HUES48 (cell line): ENCODE measurements at regions not wholly inside any gene's neighbourhood (a gene's known extent, or its start where the extent isn't known, plus 50 kb on each side); places are given as distances from the start of the nearest gene placed in this dataset.

Source experiments
- H3K27ac ChIP-seq: one replicate; pipeline ENCODE4 v1.7.0; 2013; ENCODE audit warnings: low read depth, low read length, inconsistent platforms
- H3K27me3 ChIP-seq: 2 replicates; pipeline ENCODE4 v1.6.1; 2013; ENCODE audit warnings: mild to moderate bottlenecking, low read length; ENCODE audit not compliant: control insufficient read depth, insufficient read depth
- H3K36me3 ChIP-seq: 2 replicates; pipeline ENCODE4 v1.6.1; 2013; ENCODE audit warnings: low read length; ENCODE audit not compliant: control insufficient read depth, insufficient read depth
- H3K4me1 ChIP-seq: 2 replicates; pipeline ENCODE4 v1.6.1; 2013; ENCODE audit warnings: mild to moderate bottlenecking, low read length; ENCODE audit not compliant: control insufficient read depth, insufficient read depth
- H3K4me3 ChIP-seq: 2 replicates; pipeline ENCODE4 v1.5.1; 2013; ENCODE audit warnings: mild to moderate bottlenecking, low read depth, low read length
- H3K9ac ChIP-seq: 2 replicates; pipeline ENCODE4 v1.6.1; 2013; ENCODE audit warnings: mild to moderate bottlenecking, low read depth, low read length, moderate library complexity
- H3K9me3 ChIP-seq: 2 replicates; pipeline ENCODE4 v1.6.1; 2013; ENCODE audit warnings: low read length; ENCODE audit not compliant: control insufficient read depth, insufficient read depth

- no peak overlapping the region for H3K27ac ChIP-seq
- no peaks in the 10 kb centered on the region for H3K27me3 ChIP-seq
- H3K9ac ChIP-seq, result no peak overlapping the region
- no peak overlapping the region for H3K4me3 ChIP-seq
- H3K9me3 ChIP-seq, result no peaks in the 10 kb centered on the region
- no peaks in the 10 kb centered on the region for H3K36me3 ChIP-seq
- H3K4me1 ChIP-seq, result peaks cover 3% of the 10 kb centered on the region; the same call in 1 of the 2 replicates
Measured at GRCh38 chr1:110765640-110766335, 91.0 kb upstream of the KCNA3 start.

DNA sequence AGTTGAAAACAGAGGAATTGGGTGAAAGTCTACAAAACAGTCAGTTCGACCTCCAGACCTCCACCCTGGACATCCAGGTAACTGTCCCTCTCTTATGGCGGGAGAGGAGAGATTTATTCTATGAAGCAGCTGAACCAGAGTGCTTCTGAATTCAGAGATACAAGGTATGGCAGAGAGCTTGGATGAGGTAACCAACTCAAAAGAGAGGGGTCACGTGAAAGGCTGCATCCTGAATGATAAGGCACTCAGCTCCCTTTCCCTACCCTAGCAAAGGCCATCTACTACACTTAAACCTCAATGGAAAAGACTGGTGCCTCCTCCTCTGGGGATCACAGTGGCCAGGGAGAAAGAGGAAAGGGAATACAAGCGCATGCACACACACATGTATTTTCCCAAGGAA is 88.4 kb upstream of the KCNA3 start:
- Histone ChIP-seq H3K4me1 (peaks cover 3% of the 10 kb centered on the region; the same call in 1 of the 2 replicates), H3K27me3 (no peaks in the 10 kb centered on the region), H3K9ac (no peak overlapping the region), H3K9me3 (no peaks in the 10 kb centered on the region), H3K36me3 (no peaks in the 10 kb centered on the region), H3K27ac (no peak overlapping the region), H3K4me3 (no peak overlapping the region)

DNA sequence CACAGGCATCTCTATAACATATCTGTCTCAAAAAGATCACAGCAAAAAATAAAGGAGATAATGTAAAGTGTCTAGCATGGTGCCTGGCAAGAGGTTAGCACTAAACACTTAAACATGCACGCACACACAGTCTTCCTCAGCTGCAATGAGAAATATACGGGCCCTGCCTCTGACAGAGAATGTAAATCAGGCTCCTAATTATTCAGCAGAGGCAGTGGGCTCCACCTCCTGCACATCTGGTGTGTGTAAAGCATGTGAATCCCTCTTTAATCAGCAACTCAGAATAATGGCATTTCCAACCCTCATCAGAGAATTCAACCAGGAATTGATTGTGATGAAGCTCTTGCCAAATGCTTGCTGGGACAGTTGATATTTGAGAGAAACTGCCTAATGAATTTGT is 85.6 kb upstream of the KCNA3 start:
- no peak overlapping the region for H3K4me3 ChIP-seq
- no peak overlapping the region for H3K9ac ChIP-seq
- no peaks in the 10 kb centered on the region for H3K9me3 ChIP-seq
- no peaks in the 10 kb centered on the region for H3K36me3 ChIP-seq
- no peaks in the 10 kb centered on the region for H3K4me1 ChIP-seq
- no peaks in the 10 kb centered on the region for H3K27me3 ChIP-seq
- no peak overlapping the region for H3K27ac ChIP-seq

- H3K36me3 ChIP-seq, result no peaks in the 10 kb centered on the region
- H3K9me3 ChIP-seq, result no peaks in the 10 kb centered on the region
- no peaks in the 10 kb centered on the region for H3K27me3 ChIP-seq
- H3K4me1 ChIP-seq, result peaks cover 24% of the 10 kb centered on the region
- H3K4me3 ChIP-seq, result no peak overlapping the region
- no peak overlapping the region for H3K27ac ChIP-seq
- H3K9ac ChIP-seq, result no peak overlapping the region
Measured at GRCh38 chr1:110756506-110756905, 81.8 kb upstream of the KCNA3 start.

DNA sequence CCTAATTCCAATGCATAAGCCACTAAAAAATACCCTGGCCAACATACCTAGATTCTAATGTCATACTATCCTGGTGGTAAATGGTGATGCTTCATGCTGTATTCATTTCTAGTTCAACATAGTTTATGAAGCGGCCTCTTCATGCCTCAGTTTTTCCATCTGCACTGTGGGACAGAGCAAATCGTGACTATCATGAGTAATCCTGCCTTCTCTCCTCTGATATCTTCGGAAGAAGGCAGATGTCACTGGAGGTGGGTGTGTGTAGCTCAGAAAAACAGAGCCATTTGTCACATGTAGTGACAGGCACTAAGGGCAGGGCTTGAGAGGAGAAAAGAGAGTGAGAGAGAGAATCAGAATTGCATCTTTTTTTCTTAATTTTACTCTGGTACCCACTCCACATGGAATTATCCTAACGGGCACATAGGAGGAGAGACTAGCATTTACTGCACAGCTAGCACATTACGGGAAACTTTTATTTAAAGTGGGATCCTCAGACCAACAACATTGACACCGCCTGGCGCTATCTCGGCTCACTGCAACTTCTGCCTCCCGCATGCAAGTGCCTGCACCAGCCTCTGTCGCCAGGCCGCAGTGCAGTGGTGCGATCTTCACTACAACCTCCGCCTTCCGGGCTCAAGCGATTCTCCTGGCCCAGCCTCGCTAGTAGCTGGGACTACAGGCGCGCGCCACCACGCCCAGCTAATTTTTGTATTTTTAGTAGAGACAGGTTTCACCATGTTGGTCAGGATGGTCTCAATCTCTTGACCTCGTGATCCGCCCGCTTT is 78.4 kb upstream of the KCNA3 start:
- H3K27me3 ChIP-seq, result no peaks in the 10 kb centered on the region

DNA sequence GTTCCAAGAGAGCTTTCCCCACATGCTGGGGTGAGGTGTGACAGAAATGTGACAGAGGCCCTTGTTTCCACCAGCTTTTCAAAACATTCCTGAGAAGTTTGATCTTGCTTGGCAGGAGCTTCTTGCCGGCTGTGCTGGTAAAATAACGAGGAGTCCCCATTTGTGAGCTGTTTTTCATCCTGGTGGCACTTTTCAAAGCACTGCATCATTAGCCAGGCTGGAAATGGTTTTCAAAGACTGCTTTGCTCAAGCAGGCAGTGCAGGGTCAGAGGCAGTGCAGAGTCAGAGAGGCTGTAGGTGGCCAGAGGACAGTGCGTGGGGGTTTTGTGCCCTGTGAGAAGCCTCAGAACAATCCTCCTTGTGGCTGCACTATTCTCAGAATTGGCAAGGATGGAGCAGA is 75.8 kb upstream of the KCNA3 start:
- H3K27ac ChIP-seq, result no peak overlapping the region
- H3K4me1 ChIP-seq, result peaks cover 50% of the 10 kb centered on the region
- no peaks in the 10 kb centered on the region for H3K27me3 ChIP-seq

More for the DNA sequence above, 78.4 kb upstream of the KCNA3 start:
- no peaks in the 10 kb centered on the region for H3K36me3 ChIP-seq
- H3K9me3 ChIP-seq, result no peaks in the 10 kb centered on the region
- no peak overlapping the region for H3K9ac ChIP-seq
- no peak overlapping the region for H3K4me3 ChIP-seq
- no peak overlapping the region for H3K27ac ChIP-seq
- peaks cover 50% of the 10 kb centered on the region for H3K4me1 ChIP-seq

GRCh38 chr1:110749960-110750359 is 75.2 kb upstream of the KCNA3 start:
- Histone ChIP-seq H3K9ac (no peak overlapping the region), H3K9me3 (no peaks in the 10 kb centered on the region), H3K36me3 (no peaks in the 10 kb centered on the region), H3K4me3 (no peak overlapping the region), H3K4me1 (peaks cover 50% of the 10 kb centered on the region), H3K27ac (no peak overlapping the region), H3K27me3 (no peaks in the 10 kb centered on the region)

More for the DNA sequence above, 75.8 kb upstream of the KCNA3 start:
- Histone ChIP-seq H3K4me3 (no peak overlapping the region), H3K36me3 (no peaks in the 10 kb centered on the region), H3K9me3 (no peaks in the 10 kb centered on the region), H3K9ac (no peak overlapping the region)

DNA sequence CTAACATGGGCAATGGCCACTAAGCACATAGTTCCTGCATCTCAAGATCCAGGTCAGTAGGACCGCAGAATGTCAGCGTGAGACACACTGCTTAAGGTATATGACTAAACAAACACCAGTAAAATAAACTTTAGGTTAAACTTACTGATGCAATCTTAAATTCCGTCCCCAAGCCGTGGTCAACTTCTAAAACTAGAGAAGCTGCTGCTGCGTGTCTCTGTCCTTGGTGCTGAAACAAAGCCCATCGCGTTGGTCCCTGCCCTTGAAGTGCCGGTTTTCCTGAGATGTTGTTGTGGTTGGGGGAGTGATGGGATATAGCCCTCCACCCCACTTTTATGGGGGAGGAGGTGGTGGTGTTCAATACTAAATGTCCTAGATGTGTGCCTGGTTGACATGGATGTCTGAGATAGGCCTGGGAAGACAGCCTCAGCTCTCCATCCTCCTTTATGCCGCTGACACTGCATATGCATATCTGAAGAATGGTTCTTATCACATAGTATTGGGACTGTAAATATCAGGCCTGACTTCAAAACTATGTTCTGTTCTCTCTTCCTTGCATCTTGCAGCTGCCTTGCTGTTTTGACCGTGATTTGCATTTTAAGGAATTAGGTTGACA is 72.0 kb upstream of the KCNA3 start:
- Histone ChIP-seq H3K4me3 (no peak overlapping the region), H3K27me3 (no peaks in the 10 kb centered on the region), H3K9me3 (no peaks in the 10 kb centered on the region), H3K36me3 (no peaks in the 10 kb centered on the region), H3K27ac (no peak overlapping the region), H3K4me1 (peaks cover 29% of the 10 kb centered on the region), H3K9ac (no peak overlapping the region)

- no peak overlapping the region for H3K4me3 ChIP-seq
- H3K9me3 ChIP-seq, result no peaks in the 10 kb centered on the region
- H3K9ac ChIP-seq, result no peak overlapping the region
- H3K27ac ChIP-seq, result no peak overlapping the region
- no peaks in the 10 kb centered on the region for H3K27me3 ChIP-seq
- H3K4me1 ChIP-seq, result no peaks in the 10 kb centered on the region
- no peaks in the 10 kb centered on the region for H3K36me3 ChIP-seq
Measured at GRCh38 chr1:110743397-110743796, 68.7 kb upstream of the KCNA3 start.

DNA sequence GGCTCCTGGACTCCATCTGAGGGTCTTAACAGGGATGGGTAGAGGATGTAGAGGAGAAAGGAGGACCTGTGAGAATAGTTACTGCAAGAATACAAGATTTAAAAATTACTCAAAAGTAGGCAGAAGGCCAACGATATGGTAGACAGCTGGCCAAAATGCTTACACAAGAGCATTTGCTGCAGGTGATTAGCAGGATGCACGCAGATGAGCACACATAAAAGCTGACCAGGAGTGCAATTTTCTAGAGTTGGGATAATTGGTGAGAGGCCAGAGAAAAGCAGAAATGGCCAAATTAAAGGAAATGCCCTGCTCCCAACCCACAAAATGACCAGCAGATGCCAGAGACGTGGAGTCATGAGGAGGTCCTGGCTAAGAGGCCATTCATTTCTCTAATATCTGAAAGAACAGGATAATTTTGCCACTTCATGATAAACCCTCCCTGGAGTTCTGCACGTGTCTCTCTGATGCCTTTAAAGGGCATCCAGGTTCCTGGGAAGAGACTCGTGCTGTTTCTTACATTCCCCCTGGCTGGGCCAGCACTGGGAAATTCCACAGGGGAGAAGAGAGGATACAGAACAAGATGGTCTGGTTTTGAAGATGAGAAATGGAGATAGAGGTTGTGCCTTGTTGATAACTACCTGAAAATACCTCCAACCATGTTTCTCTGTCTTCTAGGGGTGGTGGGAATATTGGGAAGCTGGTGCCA is 62.3 kb upstream of the KCNA3 start:
- Histone ChIP-seq H3K27ac (no peak overlapping the region), H3K9me3 (no peaks in the 10 kb centered on the region), H3K36me3 (no peaks in the 10 kb centered on the region), H3K9ac (no peak overlapping the region), H3K4me1 (peaks cover 7% of the 10 kb centered on the region; the same call in 1 of the 2 replicates), H3K4me3 (no peak overlapping the region), H3K27me3 (no peaks in the 10 kb centered on the region)
